Raji (cell line): ENCODE measurements at regions not wholly inside any gene's neighbourhood (a gene's known extent, or its start where the extent isn't known, plus 50 kb on each side); places are given as distances from the start of the nearest gene placed in this dataset.

Experiments used
- POLR2A ChIP-seq: IDR thresholded peaks from 2 replicates; pipeline ENCODE4 v1.6.1; 2011; ENCODE audit warnings: low read depth, low read length, control low read depth; ENCODE audit not compliant: insufficient read depth

DNA sequence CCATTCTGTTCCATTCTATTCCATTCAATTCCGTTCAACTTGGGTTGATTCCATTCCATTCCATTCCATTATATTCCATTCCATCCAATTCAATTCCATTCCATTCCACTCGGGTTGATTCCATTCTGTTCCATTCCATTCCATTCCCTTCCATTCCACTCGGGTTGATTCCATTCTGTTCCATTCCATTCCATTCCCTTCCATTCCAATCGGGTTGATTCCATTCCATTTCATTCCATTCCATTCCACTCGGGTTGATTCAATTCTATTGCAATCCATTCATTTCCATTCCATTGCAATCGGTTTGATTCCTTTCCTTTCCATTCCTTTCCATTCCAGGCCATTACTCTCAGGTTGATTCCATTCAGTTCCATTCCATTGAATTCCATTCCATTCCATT, 1138.4 kb downstream of the RPIA start:
- no peak for TF ChIP-seq POLR2A

GRCh38 chr2:89831641-89832498, 1140.4 kb downstream of the RPIA start:
- TF ChIP-seq POLR2A, result no peak

GRCh38 chr2:89833116-89833779, 1141.8 kb downstream of the RPIA start:
- no peak for TF ChIP-seq POLR2A

DNA sequence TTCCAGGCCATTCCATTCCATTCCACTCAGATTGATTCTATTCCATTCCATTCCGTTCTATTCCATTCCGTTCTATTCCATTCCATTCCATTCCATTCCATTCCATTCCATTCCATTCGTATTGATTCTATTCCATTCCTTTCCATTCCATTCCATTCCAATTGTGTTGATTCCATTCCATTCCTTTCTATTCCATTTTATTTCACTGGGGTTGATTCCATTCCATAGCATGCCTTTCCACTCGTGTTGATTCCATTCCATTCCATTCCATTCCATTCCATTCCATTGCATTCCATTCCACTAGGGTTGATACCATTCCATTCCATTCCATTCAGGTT, 1142.3 kb downstream of the RPIA start:
- TF ChIP-seq POLR2A, result no peak

GRCh38 chr2:89834306-89834705, 1142.8 kb downstream of the RPIA start:
- TF ChIP-seq POLR2A, result no peak

DNA sequence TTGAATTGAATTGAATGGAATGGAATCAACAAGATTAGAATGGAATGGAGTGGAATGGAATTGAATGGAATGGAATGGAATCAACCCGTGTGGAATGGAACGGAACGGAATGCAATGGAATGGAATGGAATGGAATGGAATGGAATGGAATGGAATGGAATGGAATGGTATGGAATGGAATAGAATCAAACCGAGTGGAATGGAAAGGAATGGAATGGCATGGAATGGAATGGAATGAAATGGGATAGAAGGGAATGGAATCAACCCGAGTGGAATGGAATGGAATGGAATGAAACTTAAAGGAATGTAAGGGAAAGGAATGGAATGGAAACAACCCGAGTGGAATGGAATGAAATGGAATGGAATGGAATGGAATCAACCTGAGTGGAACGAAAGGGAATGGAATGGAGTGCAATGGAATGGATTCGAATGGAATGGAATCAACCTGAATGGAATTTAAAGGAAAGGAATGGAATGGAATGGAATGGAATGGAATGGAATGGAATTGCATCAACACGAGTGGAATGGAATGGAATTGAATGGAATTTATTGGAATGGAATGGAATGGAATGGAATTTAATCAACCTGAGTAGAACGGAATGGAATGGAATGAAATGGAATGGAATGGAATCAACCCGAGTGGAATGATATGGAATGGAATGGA, 1146.6 kb downstream of the RPIA start:
- TF ChIP-seq POLR2A, result no peak

- TF ChIP-seq POLR2A, result no peak
Observed at GRCh38 chr2:89841476-89841840, 1150.0 kb downstream of the RPIA start.

DNA sequence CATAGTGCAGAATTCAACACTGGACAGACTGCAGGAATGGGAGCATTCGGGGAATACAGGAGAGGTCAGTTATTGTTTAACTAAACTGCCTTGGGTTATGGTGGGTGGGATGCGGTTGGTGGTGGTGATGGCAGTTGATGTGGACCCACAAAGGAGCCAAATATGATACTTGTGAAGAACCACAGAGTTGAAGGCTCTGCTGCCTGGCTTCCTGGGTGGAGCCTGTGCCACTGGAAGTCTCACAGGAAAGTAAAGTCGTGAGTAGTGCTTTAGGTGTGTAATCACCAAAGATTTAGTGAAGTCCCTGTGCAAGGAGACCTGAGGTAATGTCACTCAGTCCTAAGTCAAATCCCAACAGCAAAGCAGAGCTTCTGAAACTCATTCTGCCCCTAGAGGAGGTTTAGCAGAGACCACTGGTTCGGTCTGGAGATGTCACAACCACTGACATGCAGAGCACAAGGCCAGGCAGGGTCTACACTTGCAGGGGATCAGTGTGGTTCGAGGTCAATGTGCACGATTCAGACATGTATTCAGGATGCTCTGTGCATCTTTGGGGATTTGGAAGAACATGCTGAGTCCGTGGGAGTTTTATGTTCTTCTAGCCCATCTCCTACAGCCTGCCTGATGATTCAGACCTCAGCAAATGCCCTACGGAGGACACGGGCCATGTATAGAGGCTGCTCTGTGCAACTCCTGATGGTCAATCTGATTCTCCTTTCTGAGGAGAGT, 1150.9 kb downstream of the RPIA start:
- no peak for TF ChIP-seq POLR2A

GRCh38 chr2:89844221-89844943, 1152.9 kb downstream of the RPIA start:
- no peak for TF ChIP-seq POLR2A

- no peak for TF ChIP-seq POLR2A
Observed at GRCh38 chr2:89845532-89845931, 1154.1 kb downstream of the RPIA start.

- no peak for TF ChIP-seq POLR2A
Observed at GRCh38 chr2:89848114-89848513, 1156.6 kb downstream of the RPIA start.

GRCh38 chr2:89848763-89849368, 1157.4 kb downstream of the RPIA start:
- TF ChIP-seq POLR2A, result no peak

- no peak for TF ChIP-seq POLR2A
Observed at GRCh38 chr2:89849731-89850130, 1158.3 kb downstream of the RPIA start.

GRCh38 chr2:89850481-89850880, 1159.0 kb downstream of the RPIA start:
- no peak for TF ChIP-seq POLR2A
